ENCODE measurements at regions not wholly inside any gene's neighbourhood (a gene's known extent, or its start where the extent isn't known, plus 50 kb on each side); places are given as distances from the start of the nearest gene placed in this dataset.

- H3K4me3 ChIP-seq (ENCODE audit: low read depth, low read length): no peak overlapping the region
- H3K27me3 ChIP-seq (ENCODE audit: control insufficient read depth, insufficient read depth, low read length): peaks cover 1% of the 10 kb centered on the region
- FAIRE-seq: no peak
- DNase-seq (ENCODE audit: low read depth): no peak
- no peaks in the 10 kb centered on the region for H3K36me3 ChIP-seq (ENCODE audit: control insufficient read depth, insufficient read depth, low read length)
- TF ChIP-seq CTCF (IDR thresholded peaks at IDR 0.05; ENCODE audit: insufficient read depth, low read length, severe bottlenecking): no peak
Measured at GRCh38 chr17:17422641-17423040, 54.2 kb upstream of the MED9 start.

- Histone ChIP-seq H3K27me3 (ENCODE audit: control insufficient read depth, insufficient read depth, low read length) (peaks cover 1% of the 10 kb centered on the region), H3K4me3 (ENCODE audit: low read depth, low read length) (no peak overlapping the region), H3K36me3 (ENCODE audit: control insufficient read depth, insufficient read depth, low read length) (no peaks in the 10 kb centered on the region)
- DNase-seq (ENCODE audit: low read depth): no peak
- TF ChIP-seq CTCF (IDR thresholded peaks at IDR 0.05; ENCODE audit: insufficient read depth, low read length, severe bottlenecking): no peak
- peak; percentile 93 for FAIRE-seq
Measured at GRCh38 chr17:17423656-17424055, 53.1 kb upstream of the MED9 start.

- peaks cover 1% of the 10 kb centered on the region for H3K27me3 ChIP-seq (ENCODE audit: control insufficient read depth, insufficient read depth, low read length)
- H3K4me3 ChIP-seq (ENCODE audit: low read depth, low read length): no peak overlapping the region
- TF ChIP-seq CTCF (IDR thresholded peaks at IDR 0.05; ENCODE audit: insufficient read depth, low read length, severe bottlenecking): no peak
- DNase-seq (ENCODE audit: low read depth) (no peak), FAIRE-seq (no peak)
- H3K36me3 ChIP-seq (ENCODE audit: control insufficient read depth, insufficient read depth, low read length): no peaks in the 10 kb centered on the region
Measured at GRCh38 chr17:17424552-17424951, 52.2 kb upstream of the MED9 start.

- FAIRE-seq (no peak), DNase-seq (ENCODE audit: low read depth) (no peak)
- no peak overlapping the region for H3K4me3 ChIP-seq (ENCODE audit: low read depth, low read length)
- no peaks in the 10 kb centered on the region for H3K36me3 ChIP-seq (ENCODE audit: control insufficient read depth, insufficient read depth, low read length)
- no peak for TF ChIP-seq CTCF (IDR thresholded peaks at IDR 0.05; ENCODE audit: insufficient read depth, low read length, severe bottlenecking)
- H3K27me3 ChIP-seq (ENCODE audit: control insufficient read depth, insufficient read depth, low read length): peaks cover 1% of the 10 kb centered on the region
Measured at GRCh38 chr17:17425005-17425404, 51.8 kb upstream of the MED9 start.

- DNase-seq (ENCODE audit: low read depth) (no peak), FAIRE-seq (no peak)
- no peaks in the 10 kb centered on the region for H3K36me3 ChIP-seq (ENCODE audit: control insufficient read depth, insufficient read depth, low read length)
- TF ChIP-seq CTCF (IDR thresholded peaks at IDR 0.05; ENCODE audit: insufficient read depth, low read length, severe bottlenecking): no peak
- no peak overlapping the region for H3K4me3 ChIP-seq (ENCODE audit: low read depth, low read length)
- H3K27me3 ChIP-seq (ENCODE audit: control insufficient read depth, insufficient read depth, low read length): peaks cover 1% of the 10 kb centered on the region
Measured at GRCh38 chr17:17425591-17425990, 51.2 kb upstream of the MED9 start.

GRCh38 chr17:17426184-17426583, 50.6 kb upstream of the MED9 start:
- FAIRE-seq (no peak), DNase-seq (ENCODE audit: low read depth) (no peak)
- no peak for TF ChIP-seq CTCF (IDR thresholded peaks at IDR 0.05; ENCODE audit: insufficient read depth, low read length, severe bottlenecking)
- H3K27me3 ChIP-seq (ENCODE audit: control insufficient read depth, insufficient read depth, low read length): peaks cover 1% of the 10 kb centered on the region
- H3K36me3 ChIP-seq (ENCODE audit: control insufficient read depth, insufficient read depth, low read length): no peaks in the 10 kb centered on the region
- no peak overlapping the region for H3K4me3 ChIP-seq (ENCODE audit: low read depth, low read length)
